ENCODE measurements at regions not wholly inside any gene's neighbourhood (a gene's known extent, or its start where the extent isn't known, plus 50 kb on each side); places are given as distances from the start of the nearest gene placed in this dataset.

- H3K4me3 ChIP-seq: no peak overlapping the region
- H3K4me1 ChIP-seq (ENCODE audit: insufficient read depth): no peaks in the 10 kb centered on the region
- no peaks in the 10 kb centered on the region for H3K36me3 ChIP-seq
- no peaks in the 10 kb centered on the region for H3K9me3 ChIP-seq
- no peak for DNase-seq
- 79 to 82% (median 82%) methylated on average over 6 of the region's 6 CpGs for WGBS, 3 donors
- intact Hi-C loops (cut with DNase I): no loop called here
- H3K27me3 ChIP-seq: no peaks in the 10 kb centered on the region
- H3K27ac ChIP-seq: no peak overlapping the region
- TF ChIP-seq CTCF (IDR thresholded peaks at IDR 0.05) (no peak), EP300 (IDR thresholded peaks at IDR 0.05) (no peak), POLR2A (IDR thresholded peaks at IDR 0.05) (no peak)
Observed at GRCh38 chr5:74079971-74080556, 454.1 kb downstream of the ARHGEF28 start.

GRCh38 chr5:74075501-74076484, 449.8 kb downstream of the ARHGEF28 start:
- WGBS, 3 donors: 74 to 78% (median 77%) methylated on average over 7 of the region's 7 CpGs

DNA sequence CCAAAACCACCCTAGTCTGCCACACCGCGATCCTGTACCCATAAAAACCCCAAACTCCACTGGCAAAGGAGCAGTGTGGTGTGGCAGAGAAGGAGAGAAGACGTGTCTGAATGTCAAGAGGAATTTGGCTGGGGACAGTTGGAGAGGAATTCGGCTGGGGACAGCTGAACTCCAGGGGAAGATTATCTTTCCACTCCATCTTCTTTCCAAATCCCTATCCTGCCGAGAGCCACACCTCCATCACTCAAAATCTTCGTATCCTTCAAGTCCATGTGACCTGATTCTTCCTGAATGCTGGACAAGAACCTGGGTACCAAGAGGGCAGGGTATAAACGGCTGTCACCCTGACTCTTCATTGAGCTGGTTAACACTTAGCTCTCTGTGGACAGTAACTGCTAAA, 448.1 kb downstream of the ARHGEF28 start:
- H3K4me1 ChIP-seq (ENCODE audit: insufficient read depth): no peaks in the 10 kb centered on the region
- no peak overlapping the region for H3K4me3 ChIP-seq
- intact Hi-C loops (cut with DNase I): no loop called here
- TF ChIP-seq CTCF (IDR thresholded peaks at IDR 0.05) (no peak), EP300 (IDR thresholded peaks at IDR 0.05) (no peak), POLR2A (IDR thresholded peaks at IDR 0.05) (no peak)
- no peaks in the 10 kb centered on the region for H3K36me3 ChIP-seq
- no peak overlapping the region for H3K27ac ChIP-seq
- no peak for DNase-seq
- H3K9me3 ChIP-seq: no peaks in the 10 kb centered on the region
- no peaks in the 10 kb centered on the region for H3K27me3 ChIP-seq
- WGBS, 3 donors: 82 to 90% (median 88%) methylated on average over 7 of the region's 7 CpGs

More at GRCh38 chr5:74075501-74076484, 449.8 kb downstream of the ARHGEF28 start:
- Histone ChIP-seq H3K27me3 (no peaks in the 10 kb centered on the region), H3K9me3 (no peaks in the 10 kb centered on the region), H3K27ac (no peak overlapping the region), H3K4me1 (ENCODE audit: insufficient read depth) (no peaks in the 10 kb centered on the region), H3K4me3 (no peak overlapping the region), H3K36me3 (no peaks in the 10 kb centered on the region)
- DNase-seq: no peak
- intact Hi-C loops (cut with DNase I): no loop called here
- TF ChIP-seq CTCF (IDR thresholded peaks at IDR 0.05) (no peak), POLR2A (IDR thresholded peaks at IDR 0.05) (no peak), EP300 (IDR thresholded peaks at IDR 0.05) (no peak)

- intact Hi-C loops (cut with DNase I): no loop called here
- TF ChIP-seq POLR2A (IDR thresholded peaks at IDR 0.05) (no peak), CTCF (IDR thresholded peaks at IDR 0.05) (no peak), EP300 (IDR thresholded peaks at IDR 0.05) (no peak)
- Histone ChIP-seq H3K4me1 (ENCODE audit: insufficient read depth) (no peaks in the 10 kb centered on the region), H3K36me3 (no peaks in the 10 kb centered on the region), H3K27ac (no peak overlapping the region), H3K9me3 (no peaks in the 10 kb centered on the region), H3K4me3 (no peak overlapping the region), H3K27me3 (no peaks in the 10 kb centered on the region)
- WGBS, 3 donors: 59 to 77% (median 75%) methylated on average over 2 of the region's 2 CpGs
- no peak for DNase-seq
Observed at GRCh38 chr5:74073257-74073656, 447.3 kb downstream of the ARHGEF28 start.

Data from ovary (tissue), 7 donors.